GM18499 (cell line): ENCODE measurements at regions not wholly inside any gene's neighbourhood (a gene's known extent, or its start where the extent isn't known, plus 50 kb on each side); places are given as distances from the start of the nearest gene placed in this dataset.

Experiments
- ATAC-seq: cut with Tn5 transposase; IDR thresholded peaks from one replicate; pipeline ENCODE4 v1.9.1; 2021; ENCODE audit warnings: moderate number of reproducible peaks; ENCODE audit not compliant: insufficient read depth, unreplicated experiment

- no peak for ATAC-seq
Measured at GRCh38 chr3:104956620-104957345, 409.9 kb upstream of the ALCAM start.

DNA sequence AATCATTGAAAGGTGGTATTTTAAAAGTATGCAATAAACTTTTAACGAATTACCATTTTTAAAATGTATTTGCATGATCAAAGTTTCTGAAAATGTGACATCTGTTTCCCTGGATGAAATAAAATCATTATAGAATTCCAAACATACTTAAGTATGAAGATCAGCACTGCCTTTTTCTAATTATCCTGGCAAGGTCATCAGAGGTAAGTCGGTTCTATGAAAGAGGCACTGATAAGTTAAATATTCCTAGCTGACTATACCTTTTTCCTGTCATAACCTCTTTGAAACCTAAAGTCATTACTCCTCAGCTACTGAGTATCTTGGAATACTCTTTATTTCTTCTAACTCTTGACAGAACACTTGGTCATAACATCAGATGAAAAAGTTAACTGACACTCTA is 406.1 kb upstream of the ALCAM start:
- ATAC-seq = no peak

DNA sequence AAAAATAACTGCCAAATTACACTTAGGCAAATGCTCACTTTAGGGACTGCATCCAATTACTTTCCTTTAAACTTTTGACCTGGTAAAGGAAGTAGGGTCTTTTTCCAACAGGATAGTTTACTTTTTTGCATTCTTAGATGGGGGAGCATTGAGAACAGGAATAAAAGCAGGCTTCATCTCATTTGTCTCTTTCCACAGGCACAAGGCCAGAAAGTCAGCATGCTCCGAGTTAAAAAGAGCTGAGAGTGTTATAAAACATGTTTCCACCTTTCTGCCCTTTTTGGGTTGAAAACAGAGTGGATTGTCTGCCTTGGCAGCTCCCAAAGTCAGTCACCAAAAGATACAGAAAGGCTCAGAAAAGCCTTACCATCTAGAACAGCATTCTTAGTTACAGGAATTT is 404.9 kb upstream of the ALCAM start:
- ATAC-seq = no peak

- ATAC-seq = no peak
Measured at GRCh38 chr3:104974316-104974715, 392.4 kb upstream of the ALCAM start.

DNA sequence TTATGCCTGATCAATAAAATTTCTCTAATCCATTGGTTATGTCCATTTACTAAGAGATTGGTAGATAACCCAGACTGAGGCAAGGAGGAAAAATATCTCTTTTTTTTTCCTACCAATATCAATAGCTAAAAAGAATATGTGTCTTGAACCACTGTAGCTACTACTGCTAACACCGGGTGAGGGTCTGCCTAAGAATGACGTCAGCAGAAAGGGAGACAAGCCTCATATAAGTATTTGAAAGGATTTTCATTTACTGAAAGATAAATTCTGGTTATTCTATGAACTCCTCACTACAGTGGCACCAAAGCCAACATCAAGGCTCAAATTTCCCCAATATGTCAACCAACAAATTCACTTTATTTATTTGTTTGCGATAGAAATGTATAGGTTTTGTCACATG is 389.0 kb upstream of the ALCAM start:
- no peak for ATAC-seq

GRCh38 chr3:104982130-104982529 is 384.6 kb upstream of the ALCAM start:
- no peak for ATAC-seq

DNA sequence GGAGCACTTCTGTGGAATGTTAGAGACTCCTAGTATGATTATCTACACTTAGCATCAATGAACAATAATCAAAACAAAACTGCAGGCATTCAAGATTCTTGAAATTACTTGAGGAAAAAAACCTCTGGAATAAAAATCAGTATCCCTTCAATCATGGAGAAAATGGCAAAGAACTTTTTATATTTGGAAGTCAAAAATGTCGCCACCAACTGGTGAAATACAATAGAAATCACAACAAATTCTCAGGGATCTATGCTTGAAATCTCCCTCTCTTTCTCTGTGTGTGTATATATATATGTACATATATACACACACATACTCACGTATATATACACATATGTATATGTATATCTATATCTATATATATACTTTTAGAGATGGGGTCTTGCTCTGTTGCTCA is 378.9 kb upstream of the ALCAM start:
- ATAC-seq = no peak

DNA sequence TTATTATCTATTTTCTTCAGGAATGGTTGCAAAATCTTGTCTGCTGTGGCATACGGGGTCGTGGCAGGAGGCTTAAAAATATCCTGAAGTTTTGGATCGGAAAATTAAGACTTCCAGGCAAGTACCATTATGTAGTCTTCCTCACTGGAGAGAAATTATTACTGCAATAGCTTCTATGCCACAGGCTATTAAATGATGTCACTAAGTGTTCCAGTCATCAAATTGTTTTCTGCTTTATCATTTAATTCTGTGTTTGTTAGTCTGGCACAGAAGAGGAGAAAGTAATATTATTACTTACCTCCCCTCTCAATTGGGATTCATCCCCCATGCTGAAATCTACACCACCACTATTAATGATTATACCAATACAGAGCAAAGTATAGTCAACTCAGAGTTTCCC is 378.2 kb upstream of the ALCAM start:
- ATAC-seq = no peak

DNA sequence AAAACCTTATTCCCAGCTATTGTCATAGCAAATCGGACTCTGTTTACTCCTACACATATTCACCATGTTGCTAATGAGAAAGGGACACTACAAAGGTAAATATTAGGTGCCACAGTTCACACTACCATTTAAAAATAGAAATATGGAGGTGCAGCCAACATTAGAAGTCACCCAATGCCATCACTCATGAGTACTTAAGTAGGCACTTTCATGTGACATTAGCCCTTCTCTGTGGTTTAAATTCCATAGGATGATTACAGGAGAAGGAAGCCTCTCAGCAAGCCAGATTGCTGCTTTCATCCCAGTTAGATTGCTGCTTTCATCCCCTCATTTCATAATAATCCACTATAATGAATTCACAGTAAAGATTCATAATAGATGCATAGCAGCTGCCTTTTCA is 376.8 kb upstream of the ALCAM start:
- no peak for ATAC-seq

GRCh38 chr3:104990758-104991157 is 376.0 kb upstream of the ALCAM start:
- ATAC-seq = no peak

DNA sequence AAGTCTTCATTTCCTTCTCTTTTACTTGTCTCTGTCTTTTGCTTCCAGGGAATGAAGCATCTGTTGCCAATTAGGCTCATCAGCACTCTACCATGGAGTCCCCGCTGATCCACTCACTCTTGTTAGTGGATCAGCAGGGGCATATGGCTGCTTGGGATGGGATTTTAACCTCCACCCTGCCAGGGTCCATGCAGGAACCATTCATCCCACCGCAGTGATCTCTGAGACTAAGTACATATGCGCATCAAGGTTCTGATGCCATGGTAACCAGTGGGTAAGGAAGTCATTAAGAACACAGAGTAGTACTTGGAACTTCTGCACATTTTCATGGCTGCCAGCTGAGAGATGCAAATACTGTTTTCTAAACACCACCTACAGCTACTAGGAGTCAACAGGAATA is 374.0 kb upstream of the ALCAM start:
- no peak for ATAC-seq

GRCh38 chr3:105006164-105006563 is 360.5 kb upstream of the ALCAM start:
- no peak for ATAC-seq

DNA sequence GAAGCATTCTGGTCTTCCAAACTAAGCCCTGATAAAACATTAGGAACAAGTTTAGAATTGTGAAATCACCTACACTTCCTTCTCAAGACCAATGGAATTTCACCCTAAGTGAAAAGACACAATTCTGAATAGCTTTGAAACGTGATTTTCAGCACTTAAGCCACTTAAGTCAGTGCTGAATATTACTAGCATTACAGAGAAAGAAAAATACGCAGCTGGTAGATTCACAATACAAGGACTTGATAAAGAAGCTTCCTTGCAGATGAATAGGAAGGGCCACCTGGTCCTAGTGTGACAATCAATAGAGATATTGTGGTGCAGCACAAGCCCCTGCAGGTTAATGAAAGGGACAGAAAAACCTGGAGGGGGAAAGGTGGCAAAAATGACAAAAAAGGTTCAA is 353.1 kb upstream of the ALCAM start:
- no peak for ATAC-seq

GRCh38 chr3:105014631-105015030 is 352.1 kb upstream of the ALCAM start:
- no peak for ATAC-seq

DNA sequence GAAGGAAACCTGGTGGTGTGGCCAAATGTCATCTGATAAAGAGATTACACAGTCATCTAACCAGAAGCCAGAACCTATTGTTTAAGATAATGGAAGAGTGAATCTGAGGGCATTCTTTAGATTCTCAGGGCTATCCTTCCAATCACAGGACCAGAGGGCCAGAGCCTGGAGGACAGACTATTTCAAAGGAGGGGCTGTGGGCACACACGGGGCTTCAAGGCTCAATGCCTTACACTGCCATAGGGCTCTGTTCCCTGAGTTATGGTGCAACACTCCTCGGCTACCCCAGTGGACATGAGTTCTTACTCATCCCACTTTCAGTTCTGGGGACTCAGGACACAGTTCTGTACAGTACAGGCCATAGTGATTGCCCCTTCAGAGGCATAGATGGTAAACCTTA is 343.9 kb upstream of the ALCAM start:
- ATAC-seq = no peak

DNA sequence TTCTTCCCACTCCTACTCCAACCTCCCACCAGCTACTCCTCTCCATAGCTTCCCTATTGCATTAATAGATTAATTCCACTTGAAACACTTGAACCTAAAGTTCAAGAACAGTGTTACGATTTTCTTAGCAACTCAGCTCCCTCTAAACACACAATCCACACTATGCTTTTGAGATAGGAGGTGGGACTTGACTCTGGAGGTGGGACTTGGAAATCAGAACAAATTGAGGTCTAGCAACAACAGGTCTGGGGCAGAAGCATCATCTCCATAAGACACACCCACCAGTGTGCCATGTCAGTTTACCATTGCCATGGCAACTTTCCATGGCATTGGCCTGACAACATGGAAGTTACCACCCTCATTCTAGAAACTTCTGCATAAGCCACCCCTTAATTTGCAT is 336.5 kb upstream of the ALCAM start:
- no peak for ATAC-seq

- ATAC-seq = no peak
Measured at GRCh38 chr3:105032541-105032940, 334.2 kb upstream of the ALCAM start.

DNA sequence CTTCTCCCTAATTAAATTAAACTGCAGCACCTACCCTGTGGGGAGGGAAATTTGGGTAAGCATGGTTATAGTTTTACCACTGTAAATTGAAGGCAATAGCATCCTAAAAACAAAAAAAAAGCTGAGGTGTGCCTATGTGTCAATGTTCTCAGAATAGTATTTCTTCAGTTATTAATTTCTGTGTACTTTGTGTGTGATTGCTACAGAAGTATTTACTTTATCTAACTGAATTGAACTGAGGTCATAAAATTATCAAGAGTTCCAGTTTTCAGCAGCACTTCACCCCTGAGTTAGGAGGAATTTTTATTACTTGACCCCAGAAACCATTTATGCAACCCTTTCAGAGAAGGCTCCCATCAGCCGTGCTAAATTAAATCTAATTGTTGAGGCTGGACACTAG is 333.6 kb upstream of the ALCAM start:
- ATAC-seq = no peak

DNA sequence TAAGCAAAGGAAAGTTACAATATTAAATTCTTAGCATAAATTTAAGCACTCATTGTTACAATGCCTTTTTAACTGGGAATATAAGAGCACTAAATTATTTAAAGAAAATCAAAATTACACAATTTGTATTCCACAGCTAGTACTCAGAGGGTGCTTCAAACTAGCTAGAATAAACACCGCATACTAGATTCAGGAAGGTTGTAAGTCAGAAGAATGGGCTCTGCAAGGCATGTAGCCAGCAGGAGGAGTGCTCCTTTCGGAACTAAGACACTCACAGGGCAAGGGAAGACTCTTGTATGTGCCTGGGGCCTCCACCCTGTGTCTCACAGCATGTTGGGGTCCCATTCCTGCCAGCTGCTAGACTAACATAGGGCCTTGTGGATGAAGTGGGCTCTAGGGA is 327.7 kb upstream of the ALCAM start:
- no peak for ATAC-seq

GRCh38 chr3:105040026-105040622 is 326.6 kb upstream of the ALCAM start:
- no peak for ATAC-seq

GRCh38 chr3:105042586-105042985 is 324.1 kb upstream of the ALCAM start:
- no peak for ATAC-seq

DNA sequence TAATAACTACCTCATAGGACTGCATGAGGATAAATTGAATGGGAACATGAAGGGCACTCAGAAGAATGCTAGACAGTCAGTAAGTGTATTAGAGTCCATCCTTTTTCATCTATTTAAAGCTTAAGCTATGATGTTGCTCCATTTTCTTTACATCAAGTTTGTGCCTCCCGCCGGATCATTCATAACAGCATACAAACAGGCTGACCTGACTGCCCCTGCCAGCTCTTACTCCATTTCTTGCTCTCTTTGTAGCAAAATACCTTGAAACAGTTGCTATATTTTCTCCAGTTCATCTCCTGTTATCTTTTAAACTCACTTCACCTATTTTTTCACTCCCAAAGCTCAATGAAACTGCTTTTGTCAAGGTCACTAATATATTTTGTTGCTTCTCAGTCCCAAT is 315.6 kb upstream of the ALCAM start:
- ATAC-seq = no peak
